ENCODE measurements at regions not wholly inside any gene's neighbourhood (a gene's known extent, or its start where the extent isn't known, plus 50 kb on each side); places are given as distances from the start of the nearest gene placed in this dataset.
"Not testable (repeated sequence)": the region's sequence is repeated elsewhere in the genome, so short reads cannot be mapped to it uniquely, and the experiment has no call there.

- no peak for ATAC-seq (replicated peaks in 6 of 8)
- Histone ChIP-seq H3K4me1 (replicated peaks in 1 of 2) (no peaks in the 10 kb centered on the region), H3K4me3 (no peak overlapping the region), H3K27ac (no peak overlapping the region)
- 13 to 100% (median 81%) methylated on average over 1 to 2 of the region's 2 CpGs; no CpG with 5 or more reads in 4 of the 10 experiments for WGBS, 10 experiments
- in situ Hi-C loops (cut with MboI; ENCODE audit: low pct_unique_long_range_greater_than_20kb in 2 of 9, low sequenced_read_pairs in 9 of 9, unreplicated experiment in 9 of 9), result loop anchor here in 3 of 9 experiments (25.0 kb wide), 2 partner anchors 290 to 410 kb away; no protein-coding TSS in a partner anchor
These were observed 1116.0 kb upstream of the TENM3 start for GRCh38 chr4:181127171-181127570.

GRCh38 chr4:181130317-181130716, 1112.9 kb upstream of the TENM3 start:
- H3K27ac ChIP-seq; H3K4me3 ChIP-seq; ATAC-seq (replicated peaks in 6 of 8); H3K4me1 ChIP-seq (replicated peaks in 1 of 2): not testable (repeated sequence)
- in situ Hi-C loops (cut with MboI; ENCODE audit: low pct_unique_long_range_greater_than_20kb in 2 of 9, low sequenced_read_pairs in 9 of 9, unreplicated experiment in 9 of 9), result loop anchor here in 3 of 9 experiments (25.0 kb wide), 2 partner anchors 293 to 407 kb away; no protein-coding TSS in a partner anchor
- WGBS, 10 experiments, result 17 to 100% (median 74%) methylated on average over 1 to 6 of the region's 7 CpGs; no CpG with 5 or more reads in 3 of the 10 experiments

GRCh38 chr4:181137351-181137750, 1105.9 kb upstream of the TENM3 start:
- in situ Hi-C loops (cut with MboI; ENCODE audit: low pct_unique_long_range_greater_than_20kb in 2 of 9, low sequenced_read_pairs in 9 of 9, unreplicated experiment in 9 of 9), result loop anchor here in 3 of 9 experiments (25.0 kb wide), 2 partner anchors 300 to 400 kb away; no protein-coding TSS in a partner anchor

GRCh38 chr4:181138116-181138515, 1105.1 kb upstream of the TENM3 start:
- H3K4me3 ChIP-seq, result no peak overlapping the region
- WGBS, 10 experiments, result 40 to 100% (median 97%) methylated on average over 1 to 7 of the region's 8 CpGs; no CpG with 5 or more reads in 2 of the 10 experiments
- H3K4me1 ChIP-seq (replicated peaks in 1 of 2), result no peaks in the 10 kb centered on the region
- no peak overlapping the region for H3K27ac ChIP-seq
- in situ Hi-C loops (cut with MboI; ENCODE audit: low pct_unique_long_range_greater_than_20kb in 2 of 9, low sequenced_read_pairs in 9 of 9, unreplicated experiment in 9 of 9), result loop anchor here in 3 of 9 experiments (25.0 kb wide), 2 partner anchors 301 to 399 kb away; no protein-coding TSS in a partner anchor
- ATAC-seq (replicated peaks in 6 of 8), result no peak

More at GRCh38 chr4:181137351-181137750, 1105.9 kb upstream of the TENM3 start:
- no peak for ATAC-seq (replicated peaks in 6 of 8)
- WGBS, 10 experiments, result 26 to 100% (median 88%) methylated on average over 1 to 3 of the region's 3 CpGs
- Histone ChIP-seq H3K27ac (no peak overlapping the region), H3K4me1 (replicated peaks in 1 of 2) (no peaks in the 10 kb centered on the region), H3K4me3 (no peak overlapping the region)

- Histone ChIP-seq H3K4me1 (replicated peaks in 1 of 2) (peaks cover 3 to 10% of the 10 kb centered on the region in 2 donors), H3K27ac (no peak overlapping the region), H3K4me3 (no peak overlapping the region)
- in situ Hi-C loops (cut with MboI; ENCODE audit: low pct_unique_long_range_greater_than_20kb in 2 of 9, low sequenced_read_pairs in 9 of 9, unreplicated experiment in 9 of 9), result loop anchor here in 4 of 9 experiments (10.0 to 25.0 kb wide), 3 partner anchors 303 to 397 kb away; no protein-coding TSS in a partner anchor
- no peak for ATAC-seq (replicated peaks in 6 of 8)
- WGBS, 10 experiments, result 0 to 100% (median 76%) methylated on average over 2 to 6 of the region's 6 CpGs
These were observed 1103.1 kb upstream of the TENM3 start for GRCh38 chr4:181140037-181140603.

- in situ Hi-C loops (cut with MboI; ENCODE audit: low pct_unique_long_range_greater_than_20kb in 2 of 9, low sequenced_read_pairs in 9 of 9, unreplicated experiment in 9 of 9), result loop anchor here in 4 of 9 experiments (10.0 to 25.0 kb wide), 3 partner anchors 306 to 394 kb away; no protein-coding TSS in a partner anchor
- peak; percentile 68 to 97 (median 73) for ATAC-seq (replicated peaks in 6 of 8)
- 0 to 5% (median 3%) methylated on average over 2 to 7 of the region's 7 CpGs; no CpG with 5 or more reads in 1 of the 10 experiments for WGBS, 10 experiments
- peaks cover 3 to 10% of the 10 kb centered on the region in 2 donors for H3K4me1 ChIP-seq (replicated peaks in 1 of 2)
- H3K4me3 ChIP-seq, result no peak overlapping the region
- no peak overlapping the region for H3K27ac ChIP-seq
These were observed 1099.8 kb upstream of the TENM3 start for GRCh38 chr4:181143250-181143854.

GRCh38 chr4:181146051-181146450, 1097.2 kb upstream of the TENM3 start:
- H3K27ac ChIP-seq, result no peak overlapping the region
- ATAC-seq (replicated peaks in 6 of 8), result no peak
- WGBS, 10 experiments, result 20 to 100% (median 100%) methylated on average over 1 of the region's 1 CpG; no CpG with 5 or more reads in 4 of the 10 experiments
- peaks cover 3 to 10% of the 10 kb centered on the region in 2 donors for H3K4me1 ChIP-seq (replicated peaks in 1 of 2)
- no peak overlapping the region for H3K4me3 ChIP-seq
- in situ Hi-C loops (cut with MboI; ENCODE audit: low pct_unique_long_range_greater_than_20kb in 2 of 9, low sequenced_read_pairs in 9 of 9, unreplicated experiment in 9 of 9), result loop anchor here in 4 of 9 experiments (10.0 to 25.0 kb wide), 3 partner anchors 309 to 391 kb away; no protein-coding TSS in a partner anchor

- no peak for ATAC-seq (replicated peaks in 6 of 8)
- in situ Hi-C loops (cut with MboI; ENCODE audit: low pct_unique_long_range_greater_than_20kb in 2 of 9, low sequenced_read_pairs in 9 of 9, unreplicated experiment in 9 of 9), result loop anchor here in 4 of 9 experiments (10.0 to 25.0 kb wide), 3 partner anchors 310 to 390 kb away; no protein-coding TSS in a partner anchor
- WGBS, 10 experiments, result 15 to 100% (median 89%) methylated on average over 1 to 9 of the region's 13 CpGs; no CpG with 5 or more reads in 2 of the 10 experiments
These were observed 1095.7 kb upstream of the TENM3 start for GRCh38 chr4:181147416-181147951.

GRCh38 chr4:181148470-181148869, 1094.7 kb upstream of the TENM3 start:
- ATAC-seq (replicated peaks in 6 of 8), result no peak
- Histone ChIP-seq H3K4me3 (no peak overlapping the region), H3K4me1 (replicated peaks in 1 of 2) (peaks cover 3 to 9% of the 10 kb centered on the region in 2 donors), H3K27ac (no peak overlapping the region)
- 5 to 100% (median 53%) methylated on average over 1 to 5 of the region's 5 CpGs; no CpG with 5 or more reads in 2 of the 10 experiments for WGBS, 10 experiments
- in situ Hi-C loops (cut with MboI; ENCODE audit: low pct_unique_long_range_greater_than_20kb in 2 of 9, low sequenced_read_pairs in 9 of 9, unreplicated experiment in 9 of 9), result loop anchor here in 4 of 9 experiments (10.0 to 25.0 kb wide), 3 partner anchors 311 to 389 kb away; no protein-coding TSS in a partner anchor

More at GRCh38 chr4:181147416-181147951, 1095.7 kb upstream of the TENM3 start:
- H3K27ac ChIP-seq, result no peak overlapping the region
- no peak overlapping the region for H3K4me3 ChIP-seq
- peaks cover 3 to 10% of the 10 kb centered on the region in 2 donors for H3K4me1 ChIP-seq (replicated peaks in 1 of 2)

- no peaks in the 10 kb centered on the region for H3K4me1 ChIP-seq (replicated peaks in 1 of 2)
- no peak overlapping the region for H3K4me3 ChIP-seq
- H3K27ac ChIP-seq, result no peak overlapping the region
- peak in 1 of 8 experiments; percentile 35 for ATAC-seq (replicated peaks in 6 of 8)
- in situ Hi-C loops (cut with MboI; ENCODE audit: low pct_unique_long_range_greater_than_20kb in 2 of 9, low sequenced_read_pairs in 9 of 9, unreplicated experiment in 9 of 9), result no loop called here
- WGBS, 10 experiments, result 0 to 92% (median 62%) methylated on average over 1 to 3 of the region's 4 CpGs; no CpG with 5 or more reads in 2 of the 10 experiments
These were observed 1093.0 kb upstream of the TENM3 start for GRCh38 chr4:181150191-181150590.

GRCh38 chr4:181151856-181152255, 1091.3 kb upstream of the TENM3 start:
- Histone ChIP-seq H3K4me1 (replicated peaks in 1 of 2) (no peaks in the 10 kb centered on the region), H3K4me3 (no peak overlapping the region), H3K27ac (no peak overlapping the region)
- in situ Hi-C loops (cut with MboI; ENCODE audit: low pct_unique_long_range_greater_than_20kb in 2 of 9, low sequenced_read_pairs in 9 of 9, unreplicated experiment in 9 of 9), result no loop called here
- 3 to 91% (median 78%) methylated on average over 3 to 7 of the region's 7 CpGs for WGBS, 10 experiments
- ATAC-seq (replicated peaks in 6 of 8), result no peak

GRCh38 chr4:181157647-181158046, 1085.6 kb upstream of the TENM3 start:
- peak in 1 of 8 experiments; percentile 22 for ATAC-seq (replicated peaks in 6 of 8)
- WGBS, 10 experiments, result 20 to 100% (median 66%) methylated on average over 1 to 4 of the region's 4 CpGs
- in situ Hi-C loops (cut with MboI; ENCODE audit: low pct_unique_long_range_greater_than_20kb in 2 of 9, low sequenced_read_pairs in 9 of 9, unreplicated experiment in 9 of 9), result no loop called here
- H3K4me1 ChIP-seq (replicated peaks in 1 of 2), result peaks cover 5 to 19% of the 10 kb centered on the region in 2 donors
- H3K27ac ChIP-seq, result no peak overlapping the region
- H3K4me3 ChIP-seq, result no peak overlapping the region

GRCh38 chr4:181158971-181159370, 1084.2 kb upstream of the TENM3 start:
- ATAC-seq (replicated peaks in 6 of 8), result peak in 5 of 8 experiments; percentile 52 to 77 (median 70)
- WGBS, 10 experiments, result 0 to 73% (median 57%) methylated on average over 1 to 7 of the region's 8 CpGs; no CpG with 5 or more reads in 2 of the 10 experiments
- H3K4me3 ChIP-seq, result no peak overlapping the region
- in situ Hi-C loops (cut with MboI; ENCODE audit: low pct_unique_long_range_greater_than_20kb in 2 of 9, low sequenced_read_pairs in 9 of 9, unreplicated experiment in 9 of 9), result no loop called here
- no peak overlapping the region for H3K27ac ChIP-seq
- H3K4me1 ChIP-seq (replicated peaks in 1 of 2), result peaks cover 5 to 19% of the 10 kb centered on the region in 2 donors
